VCaP (cell line): ENCODE measurements at regions not wholly inside any gene's neighbourhood (a gene's known extent, or its start where the extent isn't known, plus 50 kb on each side); places are given as distances from the start of the nearest gene placed in this dataset.

Experiments used
- H3K27ac ChIP-seq: fragments of 450-650 bp; 2 replicates; pipeline ENCODE4 v1.5.1; 2017
- CTCF ChIP-seq: fragments of 450-650 bp; conservative IDR thresholded peaks from 2 replicates; pipeline ENCODE4 v1.5.1; 2017; ENCODE audit warnings: mild to moderate bottlenecking, moderate library complexity

- no peak overlapping the region for H3K27ac ChIP-seq
- TF ChIP-seq CTCF: no peak
Observed at GRCh38 chr12:14262771-14263511, 102.5 kb upstream of the ATF7IP start.

GRCh38 chr12:14263742-14264141 lies 101.7 kb upstream of the ATF7IP start:
- no peak for TF ChIP-seq CTCF
- no peak overlapping the region for H3K27ac ChIP-seq

- no peak for TF ChIP-seq CTCF
- no peak overlapping the region for H3K27ac ChIP-seq
Observed at GRCh38 chr12:14264316-14264715, 101.2 kb upstream of the ATF7IP start.

GRCh38 chr12:14264778-14265177 lies 100.7 kb upstream of the ATF7IP start:
- no peak for TF ChIP-seq CTCF
- H3K27ac ChIP-seq: no peak overlapping the region

GRCh38 chr12:14268120-14268515 lies 97.4 kb upstream of the ATF7IP start:
- no peak for TF ChIP-seq CTCF
- H3K27ac ChIP-seq: no peak overlapping the region

GRCh38 chr12:14270392-14270791 lies 95.1 kb upstream of the ATF7IP start:
- TF ChIP-seq CTCF: no peak
- no peak overlapping the region for H3K27ac ChIP-seq

GRCh38 chr12:14272956-14273912 lies 92.2 kb upstream of the ATF7IP start:
- H3K27ac ChIP-seq: peak overlapping the region; percentile 22; the same call in 1 of the 2 replicates
- TF ChIP-seq CTCF: no peak
